Panc1 (cell line): ENCODE measurements at regions not wholly inside any gene's neighbourhood (a gene's known extent, or its start where the extent isn't known, plus 50 kb on each side); places are given as distances from the start of the nearest gene placed in this dataset.
"Not testable (repeated sequence)": the region's sequence is repeated elsewhere in the genome, so short reads cannot be mapped to it uniquely, and the experiment has no call there.

Experiments used
- ATAC-seq: fragments of 200-7000 bp; cut with Tn5 transposase; 2 replicates; pipeline ENCODE4 v1.9.1; 2020; ENCODE audit warnings: mild to moderate bottlenecking, moderate library complexity
- BruUV-seq: library from RNA; stranded (reverse); fragments of 400-500 nt; replicated peaks from 2 replicates; lab custom pipeline; 2021; lab: Mats Ljungman, UMichigan
- CTCF ChIA-PET: fragments of 300-600 bp; sonication (Branson Sonifier 250); formaldehyde crosslinking; loops from one replicate; lab custom pipeline; 2022; ENCODE audit warnings: antibody characterized with exemption; lab: Charles Lee
- POLR2A ChIA-PET: fragments of 300-600 bp; sonication (Branson Sonifier 250); formaldehyde crosslinking; loops from one replicate; lab custom pipeline; 2022; ENCODE audit warnings: antibody characterized with exemption; lab: Charles Lee
- DNase-seq: peaks from one replicate; pipeline ENCODE4 v3.0.0-alpha.2; 2010; ENCODE audit warnings: low read depth, low spot score
- H3K27ac ChIP-seq: 2 replicates; pipeline ENCODE4 v1.5.1; 2011; ENCODE audit warnings: mild to moderate bottlenecking, low read length, inconsistent platforms
- H3K27me3 ChIP-seq: fragments of 200-500 bp; sonication (Bioruptor generic); 2 replicates; pipeline ENCODE4 v1.6.0; 2014; ENCODE audit warnings: low read length, inconsistent platforms; ENCODE audit not compliant: control insufficient read depth, insufficient read depth
- H3K36me3 ChIP-seq: fragments of 200-500 bp; sonication (Bioruptor generic); 2 replicates; pipeline ENCODE4 v1.5.1; 2014; ENCODE audit warnings: inconsistent platforms, mild to moderate bottlenecking, low read length, moderate library complexity; ENCODE audit not compliant: control insufficient read depth, insufficient read depth
- H3K4me1 ChIP-seq: 2 replicates; pipeline ENCODE4 v1.5.1; 2011; ENCODE audit warnings: inconsistent platforms, mild to moderate bottlenecking, low read length, moderate library complexity; ENCODE audit not compliant: control insufficient read depth, insufficient read depth
- H3K4me3 ChIP-seq, 2 experiments: 2 replicates each; pipeline ENCODE4 v1.5.1; 2011 to 2012; ENCODE audit warnings: low read depth in 2 of 2, low read length in 2 of 2, mild to moderate bottlenecking in 2 of 2, inconsistent platforms in 1 of 2, moderate library complexity in 1 of 2
- H3K9me3 ChIP-seq: fragments of 200-500 bp; sonication (Bioruptor generic); 2 replicates; pipeline ENCODE4 v1.5.1; 2014; ENCODE audit warnings: low read depth, mild to moderate bottlenecking, inconsistent platforms, low read length, moderate library complexity; ENCODE audit not compliant: control insufficient read depth, insufficient read depth
- CTCF ChIP-seq: fragments of 450-650 bp; IDR thresholded peaks from 2 replicates; pipeline ENCODE4 v1.5.1; 2017; ENCODE audit warnings: mild to moderate bottlenecking
- POLR2AphosphoS5 ChIP-seq: IDR thresholded peaks from 2 replicates; pipeline ENCODE4 v1.6.1; 2012; ENCODE audit warnings: mild to moderate bottlenecking, low read depth, low read length, moderate library complexity
- REST ChIP-seq, 2 experiments: IDR thresholded peaks; 2 replicates each; pipeline ENCODE4 v1.6.1; 2011 to 2012; ENCODE audit warnings: low read depth in 2 of 2, control low read depth in 1 of 2, low read length in 1 of 2, mild to moderate bottlenecking in 1 of 2, moderate library complexity in 1 of 2; ENCODE audit not compliant: insufficient read depth in 1 of 2
- SIN3A ChIP-seq: IDR thresholded peaks from 2 replicates; pipeline ENCODE4 v1.6.1; 2012; ENCODE audit warnings: low read depth, mild to moderate bottlenecking, low read length, moderate library complexity, borderline replicate concordance; ENCODE audit not compliant: insufficient read depth
- TCF7L2 ChIP-seq: IDR thresholded peaks from 2 replicates; pipeline ENCODE4 v1.6.1; 2011; ENCODE audit warnings: mild to moderate bottlenecking, low read depth, low read length, inconsistent platforms
- in situ Hi-C: cut with HindIII; loops from 2 replicates; pipeline ENCODE4 v1.10.0; 2016; ENCODE audit warnings: low sequenced_read_pairs, low pct_unique_long_range_greater_than_20kb
- intact Hi-C: fragments of 100-400 bp; cut with micrococcal nuclease; formaldehyde crosslinking; loops from one replicate; pipeline ENCODE4 v1.10.0; 2022; ENCODE audit not compliant: unreplicated experiment

GRCh38 chr2:198857246-198857645 lies 600.5 kb downstream of the SATB2 start:
- TF ChIP-seq TCF7L2 (no peak), CTCF (no peak), SIN3A (no peak), REST (IDR thresholded peaks at IDR 0.05; ENCODE audit: insufficient read depth in 1 of 2, low read depth in 2 of 2, low read length in 1 of 2) (no peak), POLR2AphosphoS5 (no peak)
- CTCF ChIA-PET = no interaction called here
- BruUV-seq = no TSS peak

GRCh38 chr2:198855746-198856145 lies 602.0 kb downstream of the SATB2 start:
- ATAC-seq = not testable (repeated sequence)

More at GRCh38 chr2:198857246-198857645, 600.5 kb downstream of the SATB2 start:
- H3K4me3 ChIP-seq = no peak overlapping the region
- H3K27me3 ChIP-seq = no peaks in the 10 kb centered on the region
- in situ Hi-C loops (no loop called here), intact Hi-C loops (no loop called here)
- ATAC-seq (no peak), DNase-seq (no peak)
- no peak overlapping the region for H3K27ac ChIP-seq
- no peaks in the 10 kb centered on the region for H3K4me1 ChIP-seq
- POLR2A ChIA-PET = no interaction called here
- 0 out of 2 replicates have a peak, but pooled peaks cover 2% of the 10 kb centered on the region for H3K9me3 ChIP-seq
- no peaks in the 10 kb centered on the region for H3K36me3 ChIP-seq

GRCh38 chr2:198852248-198852647 lies 605.5 kb downstream of the SATB2 start:
- no peaks in the 10 kb centered on the region for H3K9me3 ChIP-seq
- no peak overlapping the region for H3K27ac ChIP-seq
- intact Hi-C loops = no loop called here
- H3K4me1 ChIP-seq = no peaks in the 10 kb centered on the region
- no TSS peak for BruUV-seq
- no peaks in the 10 kb centered on the region for H3K36me3 ChIP-seq
- no peaks in the 10 kb centered on the region for H3K27me3 ChIP-seq
- TF ChIP-seq CTCF = no peak
- TF ChIP-seq TCF7L2 = no peak
- no peak for TF ChIP-seq REST (IDR thresholded peaks at IDR 0.05; ENCODE audit: insufficient read depth in 1 of 2, low read depth in 2 of 2, low read length in 1 of 2)
- no peak for TF ChIP-seq SIN3A
- TF ChIP-seq POLR2AphosphoS5 = no peak
- DNase-seq (no peak), ATAC-seq (no peak)
- ChIA-PET POLR2A (no interaction called here), CTCF (no interaction called here)
- in situ Hi-C loops = no loop called here
- H3K4me3 ChIP-seq = no peak overlapping the region

More at GRCh38 chr2:198855746-198856145, 602.0 kb downstream of the SATB2 start:
- POLR2A ChIA-PET, H3K36me3 ChIP-seq, H3K4me3 ChIP-seq, in situ Hi-C loops, H3K27me3 ChIP-seq, DNase-seq, BruUV-seq, CTCF ChIA-PET, H3K4me1 ChIP-seq, H3K27ac ChIP-seq, intact Hi-C loops, H3K9me3 ChIP-seq: not testable (repeated sequence)
